NCI-H2196 (cell line): ENCODE measurements at regions not wholly inside any gene's neighbourhood (a gene's known extent, or its start where the extent isn't known, plus 50 kb on each side); places are given as distances from the start of the nearest gene placed in this dataset.

ENCODE experiments used
- DNase-seq: peaks from one replicate; lab custom pipeline; 2025; ENCODE audit not compliant: unreplicated experiment; lab: John Stamatoyannopoulos, UW

GRCh38 chr20:22438346-22438745, 146.0 kb downstream of the FOXA2 start:
- no peak for DNase-seq

- no peak for DNase-seq
Measured at GRCh38 chr20:22437354-22437753, 147.0 kb downstream of the FOXA2 start.

DNA sequence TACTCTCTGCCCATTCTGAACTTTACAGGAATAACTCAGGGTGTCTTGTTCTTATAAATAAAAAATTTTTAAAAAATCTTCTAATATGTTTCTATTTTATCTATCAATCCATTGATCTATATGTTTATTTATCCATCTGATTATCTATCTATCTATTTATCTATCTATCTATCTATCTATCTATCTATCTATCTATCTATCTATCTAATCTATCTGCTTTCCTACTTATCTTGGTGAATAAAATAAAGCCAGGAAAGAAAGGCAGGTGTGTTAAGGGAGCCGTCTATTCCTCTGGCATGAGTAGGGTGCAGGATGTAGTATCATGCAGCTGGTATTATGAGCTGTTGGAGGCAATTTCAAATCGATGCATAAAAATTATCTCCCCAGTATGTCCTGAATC, 153.0 kb downstream of the FOXA2 start:
- no peak for DNase-seq

GRCh38 chr20:22430746-22431168, 153.6 kb downstream of the FOXA2 start:
- DNase-seq: no peak

DNA sequence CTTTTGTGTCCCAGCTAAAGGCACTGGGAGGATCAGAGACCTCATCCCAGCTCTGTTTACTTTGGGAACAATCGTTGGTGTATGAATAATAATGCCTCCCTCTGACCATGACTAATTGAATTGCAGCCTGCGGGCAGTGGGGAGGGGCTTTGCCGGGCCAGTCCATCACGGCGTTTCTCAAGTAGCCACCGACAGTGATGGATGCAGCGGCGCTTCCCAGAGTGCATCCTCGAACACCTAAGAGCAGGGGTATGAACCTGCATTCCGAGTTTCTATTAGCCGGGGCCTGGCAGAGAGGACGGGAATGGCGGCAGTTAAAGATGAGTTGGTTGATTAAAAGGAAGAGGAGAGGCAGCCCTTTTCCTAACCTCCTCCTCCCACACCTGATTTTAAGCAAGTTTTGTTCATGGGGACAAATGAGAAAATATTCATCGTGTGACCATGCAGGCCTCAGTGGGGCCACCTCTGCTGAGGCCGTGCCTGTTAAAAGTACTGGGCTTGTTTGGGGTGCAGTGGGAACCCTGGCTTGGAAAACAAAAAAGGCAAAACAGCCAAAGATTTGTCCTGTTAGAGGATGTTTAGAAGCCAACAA, 154.1 kb downstream of the FOXA2 start:
- no peak for DNase-seq

DNA sequence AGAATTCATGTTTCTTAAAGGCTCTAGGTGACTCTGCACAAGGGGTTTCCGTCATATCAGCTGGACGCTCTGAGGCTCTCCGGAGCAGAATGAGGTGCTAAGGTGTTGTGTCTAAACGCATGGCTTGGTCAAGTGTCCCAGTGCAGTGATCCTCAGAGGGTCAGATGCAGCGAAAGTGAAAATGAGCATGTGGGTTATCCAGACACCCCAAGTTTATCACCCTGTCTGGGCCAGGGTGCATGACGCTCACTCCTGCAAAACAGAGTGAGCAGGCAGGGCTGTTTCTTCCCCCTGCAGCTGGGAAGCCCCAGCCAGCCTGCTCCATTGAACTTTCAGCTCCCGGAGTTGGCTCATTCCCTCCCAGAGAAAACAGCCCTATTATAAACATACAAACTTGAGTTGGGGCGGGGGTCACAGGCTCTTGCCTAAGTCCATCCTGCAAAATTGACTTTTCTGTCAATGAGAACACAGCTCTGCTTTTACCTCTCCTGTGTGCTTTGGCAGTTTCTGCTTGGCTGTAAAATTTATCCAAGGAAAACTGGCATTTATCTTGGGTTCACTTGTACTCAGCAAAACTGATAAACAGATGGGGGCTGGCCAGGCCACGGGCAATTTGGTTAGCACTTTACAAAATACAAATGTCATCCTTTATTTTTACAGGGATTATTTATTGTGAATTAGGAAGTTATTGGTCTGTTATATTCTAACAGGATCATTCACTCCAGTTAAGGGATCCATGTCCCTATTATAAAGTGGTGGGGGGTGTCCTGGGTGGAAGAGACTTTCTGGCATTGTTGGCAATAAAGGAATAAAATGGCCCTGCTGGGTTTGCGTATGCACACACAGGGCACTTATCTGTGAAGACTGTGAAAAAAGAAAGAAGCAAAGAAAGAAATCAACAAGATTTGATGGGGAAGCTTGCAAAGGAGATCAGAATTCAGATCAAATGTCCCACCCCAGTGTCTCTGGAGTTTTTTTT, 154.9 kb downstream of the FOXA2 start:
- no peak for DNase-seq

- DNase-seq: no peak
Measured at GRCh38 chr20:22428051-22428450, 156.3 kb downstream of the FOXA2 start.

- no peak for DNase-seq
Measured at GRCh38 chr20:22426772-22427171, 157.6 kb downstream of the FOXA2 start.

GRCh38 chr20:22425344-22426295, 158.8 kb downstream of the FOXA2 start:
- DNase-seq: no peak

DNA sequence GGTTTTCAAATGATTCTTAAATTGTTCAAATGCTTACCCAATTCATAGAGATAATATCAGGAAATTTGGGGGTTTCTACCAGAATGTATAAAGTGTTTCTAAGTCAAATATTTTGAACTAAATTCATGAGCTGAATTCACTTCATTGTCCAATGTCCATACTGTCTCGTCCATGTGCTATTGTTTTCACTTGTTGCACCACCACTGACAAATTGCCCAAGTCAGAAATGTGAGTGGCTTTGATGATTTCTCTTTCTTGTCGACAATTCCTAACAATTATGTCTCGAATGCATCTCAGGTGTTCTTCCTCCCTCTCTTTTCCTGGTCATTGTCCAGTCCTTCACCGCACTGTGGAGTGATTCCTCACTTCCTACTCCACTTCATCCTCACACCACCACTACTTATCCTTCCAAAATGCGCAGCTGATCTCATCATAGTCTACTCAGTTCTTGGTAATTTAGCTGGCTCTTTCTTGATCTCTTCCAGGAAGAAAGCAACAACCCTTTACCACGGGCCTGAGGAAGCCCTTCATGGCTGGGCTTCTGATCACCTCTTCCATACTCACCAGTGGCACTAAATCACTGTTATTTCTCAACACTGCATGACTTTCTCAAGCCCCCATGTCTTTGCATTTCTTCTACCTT, 161.1 kb downstream of the FOXA2 start:
- no peak for DNase-seq

DNA sequence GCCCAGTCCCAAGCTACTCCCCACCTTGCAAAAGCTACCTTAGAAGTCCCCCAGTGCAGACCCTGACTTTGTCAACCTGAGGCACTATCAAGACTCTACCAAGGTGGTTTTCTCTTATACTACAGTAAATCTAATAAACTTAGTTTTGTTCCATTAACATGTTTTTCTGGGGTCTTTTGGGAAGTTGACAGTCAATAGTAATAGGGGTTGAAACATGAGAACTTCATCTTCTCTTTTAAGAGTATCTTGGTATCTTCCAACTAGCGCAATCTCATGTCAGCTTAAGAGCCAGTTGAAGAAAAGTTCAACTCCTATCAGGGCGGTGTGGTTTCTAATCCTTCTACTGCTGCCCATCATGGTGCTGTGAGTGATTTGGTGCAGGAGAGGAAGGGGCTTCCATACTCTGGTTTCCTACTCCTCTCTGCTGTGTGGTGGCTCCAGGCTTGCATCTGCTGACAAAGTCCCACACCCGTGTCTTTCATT, 164.2 kb downstream of the FOXA2 start:
- DNase-seq: no peak

GRCh38 chr20:22418738-22419137, 165.6 kb downstream of the FOXA2 start:
- no peak for DNase-seq

GRCh38 chr20:22414305-22414742, 170.0 kb downstream of the FOXA2 start:
- DNase-seq: no peak

DNA sequence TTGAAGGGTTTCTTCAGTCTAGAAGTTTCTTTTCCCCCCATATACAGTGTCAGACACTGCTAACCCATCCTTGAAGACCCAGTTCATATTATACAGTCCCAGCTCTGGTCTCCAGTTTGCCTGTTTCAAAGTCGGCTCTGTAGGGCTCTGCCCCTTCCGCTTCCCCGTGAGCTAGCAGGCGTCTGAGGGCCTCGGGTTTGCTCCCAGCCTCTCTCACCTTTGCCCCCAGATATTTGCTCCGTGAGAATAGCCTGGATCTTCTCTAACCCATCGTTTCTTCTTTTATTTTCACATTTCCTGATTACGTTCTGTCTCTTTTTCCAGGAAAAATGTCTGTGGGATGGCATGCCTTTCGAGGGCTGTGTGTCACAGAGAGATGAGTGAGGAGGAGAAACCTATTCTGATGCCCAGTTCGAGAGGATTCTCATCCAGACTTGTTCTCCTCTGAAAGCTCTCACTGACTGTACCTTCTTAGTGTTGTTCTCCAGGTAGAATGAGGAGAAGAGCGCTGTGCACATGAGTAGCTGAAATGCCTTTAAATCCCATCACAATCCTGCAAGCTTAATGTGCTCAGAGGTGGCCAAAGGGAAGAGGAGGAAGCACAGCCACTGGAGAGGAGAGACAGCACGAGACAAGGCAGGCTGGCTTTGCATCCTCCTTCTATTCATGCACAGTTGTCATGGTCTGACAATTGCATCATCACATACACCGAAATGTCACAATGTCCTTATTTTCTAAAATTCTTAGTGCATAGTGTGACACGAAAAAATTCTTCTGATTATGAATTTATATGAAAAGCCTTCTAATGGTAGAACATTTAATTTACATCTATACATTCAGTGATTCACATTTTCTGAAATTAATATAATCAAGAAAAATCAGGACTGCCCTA, 171.1 kb downstream of the FOXA2 start:
- DNase-seq: no peak

DNA sequence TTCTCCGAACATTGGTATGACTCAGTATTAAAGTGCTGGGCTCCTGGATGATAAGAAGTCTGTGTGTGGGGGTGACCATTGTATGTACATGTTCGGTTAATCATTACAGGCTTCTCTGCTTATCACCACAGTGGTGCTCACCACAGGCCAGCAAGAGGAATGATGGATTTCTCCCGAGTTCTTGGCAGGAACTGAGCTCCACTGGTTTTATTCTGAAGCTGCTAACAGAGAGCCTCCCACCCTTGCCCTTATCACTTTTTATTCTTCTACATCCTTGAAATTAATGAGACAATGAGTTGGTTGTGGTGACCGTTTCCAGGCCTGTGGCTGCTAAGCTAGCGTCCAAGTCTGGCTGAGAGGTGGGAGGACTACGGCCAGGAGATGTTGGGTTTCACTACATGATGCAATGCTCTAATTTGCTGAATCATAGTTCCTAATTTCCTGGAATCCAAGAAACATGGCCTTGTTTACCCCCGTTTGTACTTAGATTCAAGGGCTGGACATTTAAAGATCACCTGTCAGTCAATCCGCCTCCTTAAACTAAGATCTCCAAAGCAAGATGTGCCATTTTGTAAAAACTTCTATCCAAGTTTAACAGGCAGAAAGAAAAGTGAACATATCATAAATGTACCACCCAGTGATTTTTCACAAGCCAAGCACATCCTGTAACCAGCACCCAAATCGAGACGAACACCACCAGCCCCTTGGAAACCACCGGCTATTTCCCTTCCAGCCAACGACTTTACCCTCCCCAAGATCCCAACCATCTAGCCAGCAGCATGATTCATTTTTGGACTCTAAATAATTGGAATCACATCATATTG, 172.5 kb downstream of the FOXA2 start:
- no peak for DNase-seq

DNA sequence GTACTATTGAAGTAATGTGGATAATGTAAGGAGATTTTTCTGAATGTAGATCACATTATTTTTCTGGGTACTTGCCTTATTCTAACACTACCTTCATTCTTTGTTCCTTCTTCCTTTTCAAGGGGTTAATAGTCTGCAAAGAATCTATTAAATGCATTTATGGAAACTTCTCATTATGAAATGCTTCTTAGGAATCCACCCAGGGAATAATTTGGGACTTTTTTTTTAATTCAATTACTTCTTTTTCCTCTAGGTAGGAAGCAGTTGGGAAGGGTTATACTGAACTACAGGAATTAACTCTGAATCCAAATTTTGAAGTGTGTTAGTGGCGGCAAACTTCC, 173.1 kb downstream of the FOXA2 start:
- DNase-seq: no peak

- DNase-seq: no peak
Measured at GRCh38 chr20:22410556-22411130, 173.7 kb downstream of the FOXA2 start.
